ENCODE measurements at regions not wholly inside any gene's neighbourhood (a gene's known extent, or its start where the extent isn't known, plus 50 kb on each side); places are given as distances from the start of the nearest gene placed in this dataset.

- TF ChIP-seq CTCF (IDR thresholded peaks at IDR 0.05), result no peak
- Histone ChIP-seq H3K27me3 (no peaks in the 10 kb centered on the region), H3K4me3 (ENCODE audit: low read depth in 1 of 2, low read length in 1 of 2) (no peak overlapping the region), H3K36me3 (no peaks in the 10 kb centered on the region), H3K9me3 (no peaks in the 10 kb centered on the region), H3K27ac (no peak overlapping the region), H3K4me1 (ENCODE audit: control insufficient read depth in 1 of 2, insufficient read depth in 1 of 2, low read depth in 1 of 2, low read length in 1 of 2) (no peaks in the 10 kb centered on the region)
Observed at GRCh38 chr14:83734431-83734830, 1795.5 kb upstream of the FLRT2 start.

GRCh38 chr14:83741269-83741668, 1788.7 kb upstream of the FLRT2 start:
- Histone ChIP-seq H3K9me3 (no peaks in the 10 kb centered on the region), H3K36me3 (no peaks in the 10 kb centered on the region), H3K4me3 (ENCODE audit: low read depth in 1 of 2, low read length in 1 of 2) (no peak overlapping the region), H3K27ac (no peak overlapping the region), H3K4me1 (ENCODE audit: control insufficient read depth in 1 of 2, insufficient read depth in 1 of 2, low read depth in 1 of 2, low read length in 1 of 2) (no peaks in the 10 kb centered on the region), H3K27me3 (no peaks in the 10 kb centered on the region)
- TF ChIP-seq CTCF (IDR thresholded peaks at IDR 0.05), result no peak

- Histone ChIP-seq H3K9me3 (no peaks in the 10 kb centered on the region), H3K36me3 (no peaks in the 10 kb centered on the region), H3K4me3 (ENCODE audit: low read depth in 1 of 2, low read length in 1 of 2) (no peak overlapping the region), H3K27ac (no peak overlapping the region), H3K27me3 (no peaks in the 10 kb centered on the region), H3K4me1 (ENCODE audit: control insufficient read depth in 1 of 2, insufficient read depth in 1 of 2, low read depth in 1 of 2, low read length in 1 of 2) (no peaks in the 10 kb centered on the region)
- TF ChIP-seq CTCF (IDR thresholded peaks at IDR 0.05), result no peak
Observed at GRCh38 chr14:83744224-83744623, 1785.7 kb upstream of the FLRT2 start.

GRCh38 chr14:83744891-83745290, 1785.1 kb upstream of the FLRT2 start:
- Histone ChIP-seq H3K4me1 (ENCODE audit: control insufficient read depth in 1 of 2, insufficient read depth in 1 of 2, low read depth in 1 of 2, low read length in 1 of 2) (no peaks in the 10 kb centered on the region), H3K36me3 (no peaks in the 10 kb centered on the region), H3K27me3 (no peaks in the 10 kb centered on the region), H3K9me3 (no peaks in the 10 kb centered on the region), H3K27ac (no peak overlapping the region), H3K4me3 (ENCODE audit: low read depth in 1 of 2, low read length in 1 of 2) (no peak overlapping the region)
- TF ChIP-seq CTCF (IDR thresholded peaks at IDR 0.05), result no peak

- Histone ChIP-seq H3K4me1 (ENCODE audit: control insufficient read depth in 1 of 2, insufficient read depth in 1 of 2, low read depth in 1 of 2, low read length in 1 of 2) (no peaks in the 10 kb centered on the region), H3K27me3 (no peaks in the 10 kb centered on the region), H3K4me3 (ENCODE audit: low read depth in 1 of 2, low read length in 1 of 2) (no peak overlapping the region), H3K36me3 (no peaks in the 10 kb centered on the region), H3K27ac (no peak overlapping the region), H3K9me3 (no peaks in the 10 kb centered on the region)
- TF ChIP-seq CTCF (IDR thresholded peaks at IDR 0.05), result no peak
Observed at GRCh38 chr14:83746336-83746735, 1783.6 kb upstream of the FLRT2 start.

- Histone ChIP-seq H3K9me3 (no peaks in the 10 kb centered on the region), H3K4me1 (ENCODE audit: control insufficient read depth in 1 of 2, insufficient read depth in 1 of 2, low read depth in 1 of 2, low read length in 1 of 2) (no peaks in the 10 kb centered on the region), H3K27me3 (no peaks in the 10 kb centered on the region), H3K36me3 (no peaks in the 10 kb centered on the region), H3K4me3 (ENCODE audit: low read depth in 1 of 2, low read length in 1 of 2) (no peak overlapping the region), H3K27ac (no peak overlapping the region)
- TF ChIP-seq CTCF (IDR thresholded peaks at IDR 0.05), result no peak
Observed at GRCh38 chr14:83757916-83758315, 1772.0 kb upstream of the FLRT2 start.
